RWPE2 (cell line): ENCODE measurements at regions not wholly inside any gene's neighbourhood (a gene's known extent, or its start where the extent isn't known, plus 50 kb on each side); places are given as distances from the start of the nearest gene placed in this dataset.

Source experiments
- ATAC-seq: fragments of 200-7000 bp; cut with Tn5 transposase; 3 replicates; pipeline ENCODE4 v1.9.1; 2021; ENCODE audit warnings: low read depth
- DNase-seq: peaks from one replicate; pipeline ENCODE4 v3.0.0-alpha.2; 2020; ENCODE audit warnings: low spot score
- H3K27ac ChIP-seq: fragments of 450-650 bp; 2 replicates; pipeline ENCODE4 v1.5.1; 2017; ENCODE audit warnings: mild to moderate bottlenecking; ENCODE audit not compliant: poor library complexity, severe bottlenecking
- H3K27me3 ChIP-seq: fragments of 250-450 bp; sonication (Bioruptor Pico); 2 replicates; pipeline ENCODE4 v1.5.1; 2021; ENCODE audit warnings: mild to moderate bottlenecking, moderate library complexity; ENCODE audit not compliant: insufficient read depth, poor library complexity, severe bottlenecking
- H3K36me3 ChIP-seq: fragments of 250-450 bp; sonication (Bioruptor Pico); 2 replicates; pipeline ENCODE4 v1.5.1; 2020; ENCODE audit warnings: low read depth, mild to moderate bottlenecking, moderate library complexity
- H3K4me1 ChIP-seq: fragments of 250-450 bp; sonication (Bioruptor Pico); 2 replicates; pipeline ENCODE4 v1.5.1; 2021; ENCODE audit warnings: mild to moderate bottlenecking, moderate library complexity; ENCODE audit not compliant: insufficient read depth, poor library complexity, severe bottlenecking
- H3K4me3 ChIP-seq: fragments of 250-450 bp; sonication (Bioruptor Pico); 2 replicates; pipeline ENCODE4 v1.5.1; 2021; ENCODE audit warnings: mild to moderate bottlenecking, moderate library complexity; ENCODE audit not compliant: severe bottlenecking
- H3K9me3 ChIP-seq: fragments of 250-450 bp; sonication (Bioruptor Pico); 2 replicates; pipeline ENCODE4 v1.5.1; 2021; ENCODE audit warnings: mild to moderate bottlenecking, moderate library complexity; ENCODE audit not compliant: severe bottlenecking
- CTCF ChIP-seq: fragments of 450-650 bp; IDR thresholded peaks from one replicate; pipeline ENCODE4 v1.5.1; 2017; ENCODE audit warnings: mild to moderate bottlenecking, moderate library complexity; ENCODE audit not compliant: poor library complexity, severe bottlenecking

GRCh38 chr4:156188596-156188995 lies 234.9 kb upstream of the CTSO start:
- no peak for ATAC-seq
- Histone ChIP-seq H3K27me3 (no peaks in the 10 kb centered on the region), H3K9me3 (no peaks in the 10 kb centered on the region), H3K4me1 (no peaks in the 10 kb centered on the region), H3K36me3 (no peaks in the 10 kb centered on the region), H3K27ac (no peak overlapping the region), H3K4me3 (no peak overlapping the region)
- DNase-seq: no peak
- TF ChIP-seq CTCF: no peak

- no peaks in the 10 kb centered on the region for H3K4me1 ChIP-seq
- no peak overlapping the region for H3K4me3 ChIP-seq
- DNase-seq (no peak), ATAC-seq (no peak)
- no peak for TF ChIP-seq CTCF
- H3K36me3 ChIP-seq: no peaks in the 10 kb centered on the region
- no peak overlapping the region for H3K27ac ChIP-seq
- no peaks in the 10 kb centered on the region for H3K9me3 ChIP-seq
- no peaks in the 10 kb centered on the region for H3K27me3 ChIP-seq
These were observed 232.4 kb upstream of the CTSO start for GRCh38 chr4:156186111-156186510.

- DNase-seq: no peak
- ATAC-seq: no peak
- Histone ChIP-seq H3K36me3 (no peaks in the 10 kb centered on the region), H3K27me3 (no peaks in the 10 kb centered on the region), H3K4me3 (no peak overlapping the region), H3K4me1 (no peaks in the 10 kb centered on the region), H3K9me3 (no peaks in the 10 kb centered on the region), H3K27ac (no peak overlapping the region)
- TF ChIP-seq CTCF: no peak
These were observed 231.9 kb upstream of the CTSO start for GRCh38 chr4:156185514-156186055.

- ATAC-seq (no peak), DNase-seq (no peak)
- no peaks in the 10 kb centered on the region for H3K4me1 ChIP-seq
- no peak for TF ChIP-seq CTCF
- no peaks in the 10 kb centered on the region for H3K27me3 ChIP-seq
- no peaks in the 10 kb centered on the region for H3K36me3 ChIP-seq
- H3K4me3 ChIP-seq: no peak overlapping the region
- no peaks in the 10 kb centered on the region for H3K9me3 ChIP-seq
- H3K27ac ChIP-seq: no peak overlapping the region
These were observed 228.6 kb upstream of the CTSO start for GRCh38 chr4:156182269-156182668.

GRCh38 chr4:156177941-156178340 lies 224.3 kb upstream of the CTSO start:
- ATAC-seq: no peak
- no peak overlapping the region for H3K4me3 ChIP-seq
- H3K36me3 ChIP-seq: no peaks in the 10 kb centered on the region
- no peak overlapping the region for H3K27ac ChIP-seq
- TF ChIP-seq CTCF: no peak
- H3K9me3 ChIP-seq: no peaks in the 10 kb centered on the region
- H3K4me1 ChIP-seq: no peaks in the 10 kb centered on the region
- H3K27me3 ChIP-seq: no peaks in the 10 kb centered on the region
- DNase-seq: no peak
